Activated CD8-positive, alpha-beta T cell treated with anti-CD3 and anti-CD28 coated beads for 36 hours (primary cell): ENCODE measurements at regions not wholly inside any gene's neighbourhood (a gene's known extent, or its start where the extent isn't known, plus 50 kb on each side); places are given as distances from the start of the nearest gene placed in this dataset.

Experiments
- ATAC-seq: fragments of 200-7000 bp; cut with Tn5 transposase; one replicate; pipeline ENCODE4 v1.10.0; 2021; ENCODE audit warnings: mild to moderate bottlenecking, moderate library complexity
- CTCF ChIA-PET: fragments of 350-600 bp; sonication (Branson Sonifier 250); formaldehyde crosslinking; loops from one replicate; lab custom pipeline; 2021; ENCODE audit warnings: antibody characterized with exemption; lab: Charles Lee
- POLR2A ChIA-PET: fragments of 350-600 bp; sonication (Branson Sonifier 250); formaldehyde crosslinking; loops from one replicate; lab custom pipeline; 2021; ENCODE audit warnings: antibody characterized with exemption; lab: Charles Lee
- DNase-seq: peaks from one replicate; pipeline ENCODE4 v3.0.0-alpha.2; 2020
- H3K27ac Mint-ChIP-seq: one replicate; pipeline ENCODE4 v1.8.0; 2021; ENCODE audit warnings: mild to moderate bottlenecking, mixed read lengths
- H3K27me3 Mint-ChIP-seq: one replicate; pipeline ENCODE4 v1.8.0; 2021; ENCODE audit warnings: mixed read lengths
- H3K36me3 Mint-ChIP-seq: one replicate; pipeline ENCODE4 v1.8.0; 2021; ENCODE audit warnings: low read depth, mixed read lengths
- H3K4me1 Mint-ChIP-seq: one replicate; pipeline ENCODE4 v1.8.0; 2021; ENCODE audit warnings: low read depth, mixed read lengths
- H3K4me3 Mint-ChIP-seq: one replicate; pipeline ENCODE4 v1.8.0; 2021; ENCODE audit warnings: mild to moderate bottlenecking, moderate library complexity, mixed read lengths
- H3K9me3 Mint-ChIP-seq: one replicate; pipeline ENCODE4 v1.8.0; 2021; ENCODE audit warnings: mixed read lengths
- CTCF ChIP-seq: fragments of 200-600 bp; IDR thresholded peaks from one replicate; pipeline ENCODE4 v1.8.0; 2022; ENCODE audit warnings: antibody characterized with exemption, mild to moderate bottlenecking
- intact Hi-C: fragments of 100-400 bp; cut with micrococcal nuclease; formaldehyde crosslinking; loops from one replicate; pipeline ENCODE4 v1.10.0; 2022

DNA sequence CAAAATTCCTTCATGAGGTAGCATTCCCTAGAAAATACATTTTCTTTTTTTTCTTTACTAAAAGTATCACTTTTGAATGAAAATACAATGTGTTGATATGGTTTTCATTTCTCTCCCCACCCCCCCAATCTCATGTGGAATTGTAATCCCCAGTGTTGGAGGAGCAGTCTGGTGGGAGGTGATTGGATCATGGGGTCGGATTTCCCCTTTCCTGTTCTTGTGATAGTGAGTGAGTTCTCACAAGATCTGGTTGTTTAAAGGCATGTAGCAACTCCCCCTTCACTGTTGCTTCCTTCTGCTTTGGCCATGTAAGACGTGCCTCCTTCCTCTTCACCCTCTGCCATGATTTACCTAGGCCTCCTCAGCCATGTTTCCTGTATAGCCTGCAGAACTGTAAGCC, 790.3 kb upstream of the KCND2 start:
- Mint-ChIP-seq H3K36me3 (no peaks in the 10 kb centered on the region), H3K4me1 (no peaks in the 10 kb centered on the region), H3K4me3 (no peak overlapping the region), H3K27ac (no peak overlapping the region), H3K27me3 (no peaks in the 10 kb centered on the region), H3K9me3 (peaks cover 8% of the 10 kb centered on the region)
- ChIA-PET CTCF (no interaction called here), POLR2A (no interaction called here)
- intact Hi-C loops = no loop called here
- TF ChIP-seq CTCF = no peak
- ATAC-seq (no peak), DNase-seq (no peak)

GRCh38 chr7:119483364-119483763, 789.6 kb upstream of the KCND2 start:
- Mint-ChIP-seq H3K9me3 (peaks cover 11% of the 10 kb centered on the region), H3K27ac (no peak overlapping the region), H3K36me3 (no peaks in the 10 kb centered on the region), H3K4me3 (no peak overlapping the region), H3K27me3 (no peaks in the 10 kb centered on the region), H3K4me1 (no peaks in the 10 kb centered on the region)
- intact Hi-C loops = no loop called here
- ATAC-seq (no peak), DNase-seq (no peak)
- TF ChIP-seq CTCF = no peak
- POLR2A ChIA-PET = no interaction called here
- CTCF ChIA-PET = no interaction called here

DNA sequence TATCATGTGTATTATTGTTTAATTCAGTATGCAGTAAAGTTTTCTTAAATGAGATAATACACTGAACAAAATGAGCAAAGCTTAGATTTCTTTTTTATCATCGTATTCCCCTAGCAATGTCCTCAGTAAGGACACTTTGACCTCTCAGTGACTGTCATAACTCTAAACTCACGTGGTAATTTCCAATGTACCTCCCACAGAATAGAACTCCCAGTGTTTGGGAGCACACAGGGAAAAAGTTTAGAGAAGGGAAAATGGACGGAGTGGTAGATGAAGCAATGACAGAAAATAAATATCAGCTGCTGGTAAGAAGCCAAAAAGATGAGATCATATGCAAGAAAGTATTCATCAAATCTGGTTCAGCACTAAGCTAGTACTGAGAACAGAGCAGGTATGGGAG, 758.6 kb upstream of the KCND2 start:
- ATAC-seq = no peak
- H3K27me3 Mint-ChIP-seq = no peaks in the 10 kb centered on the region
- CTCF ChIA-PET = no interaction called here
- DNase-seq = no peak
- TF ChIP-seq CTCF = no peak
- H3K4me3 Mint-ChIP-seq = no peak overlapping the region
- POLR2A ChIA-PET = no interaction called here
- H3K27ac Mint-ChIP-seq = no peak overlapping the region
- no peaks in the 10 kb centered on the region for H3K36me3 Mint-ChIP-seq
- H3K9me3 Mint-ChIP-seq = peaks cover 13% of the 10 kb centered on the region
- no peaks in the 10 kb centered on the region for H3K4me1 Mint-ChIP-seq
- intact Hi-C loops = no loop called here

GRCh38 chr7:119515214-119515613, 757.8 kb upstream of the KCND2 start:
- CTCF ChIA-PET = no interaction called here
- H3K4me1 Mint-ChIP-seq = no peaks in the 10 kb centered on the region
- no peaks in the 10 kb centered on the region for H3K36me3 Mint-ChIP-seq
- H3K27me3 Mint-ChIP-seq = no peaks in the 10 kb centered on the region
- POLR2A ChIA-PET = no interaction called here
- H3K4me3 Mint-ChIP-seq = no peak overlapping the region
- DNase-seq (no peak), ATAC-seq (no peak)
- peaks cover 13% of the 10 kb centered on the region for H3K9me3 Mint-ChIP-seq
- intact Hi-C loops = no loop called here
- H3K27ac Mint-ChIP-seq = no peak overlapping the region
- TF ChIP-seq CTCF = no peak

DNA sequence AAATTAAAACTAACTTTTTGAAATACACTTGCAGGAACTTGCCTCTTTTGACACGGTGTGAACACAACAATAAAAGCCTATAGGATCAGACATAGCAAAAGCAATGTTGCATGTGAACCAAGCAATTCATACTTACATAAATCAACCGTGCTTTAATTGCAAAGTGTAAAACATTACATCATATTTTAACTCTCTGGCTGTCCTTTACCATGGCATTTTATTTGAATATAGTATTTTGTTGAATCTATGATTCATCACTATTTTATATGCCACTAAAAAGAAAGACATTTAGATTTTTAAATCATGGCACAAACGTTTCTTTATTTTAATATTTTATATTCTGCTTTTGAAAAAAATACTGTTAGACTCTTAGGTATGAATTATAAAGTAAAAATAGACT, 757.0 kb upstream of the KCND2 start:
- DNase-seq = no peak
- intact Hi-C loops = no loop called here
- H3K27me3 Mint-ChIP-seq = no peaks in the 10 kb centered on the region
- ChIA-PET POLR2A (no interaction called here), CTCF (no interaction called here)
- no peaks in the 10 kb centered on the region for H3K36me3 Mint-ChIP-seq
- no peak overlapping the region for H3K27ac Mint-ChIP-seq
- TF ChIP-seq CTCF = no peak
- H3K4me3 Mint-ChIP-seq = no peak overlapping the region
- H3K4me1 Mint-ChIP-seq = no peaks in the 10 kb centered on the region
- ATAC-seq = no peak
- H3K9me3 Mint-ChIP-seq = peaks cover 13% of the 10 kb centered on the region
